ENCODE measurements at regions not wholly inside any gene's neighbourhood (a gene's known extent, or its start where the extent isn't known, plus 50 kb on each side); places are given as distances from the start of the nearest gene placed in this dataset.

DNA sequence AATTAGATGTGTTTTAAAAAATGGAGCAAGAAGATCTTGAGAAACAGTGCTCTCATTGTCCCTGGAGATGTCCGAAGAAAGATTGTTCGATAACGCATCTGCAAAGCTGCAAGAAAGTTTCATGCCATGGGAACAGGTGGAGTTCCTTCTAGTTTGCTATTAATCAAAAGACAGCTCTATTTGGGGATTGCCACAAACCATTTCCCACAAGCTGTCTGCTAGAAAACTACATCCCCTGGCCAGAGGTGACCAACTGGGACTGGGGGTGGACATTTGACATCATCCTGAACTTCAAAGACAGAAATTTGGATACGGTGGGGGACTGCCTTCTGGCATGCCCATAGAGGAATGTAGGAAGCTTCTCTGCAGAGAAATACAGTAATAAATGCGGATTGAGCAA, 50.8 kb upstream of the OSMR start:
- Histone ChIP-seq H3K4me2 (no peak overlapping the region), H3K79me2 (ENCODE audit: insufficient read depth) (no peaks in the 10 kb centered on the region), H3F3A (replicated peaks; ENCODE audit: insufficient read depth) (no peaks in the 10 kb centered on the region), H3K9ac (no peak overlapping the region), H3K4me1 (ENCODE audit: control insufficient read depth in 1 of 2, insufficient read depth in 2 of 2, low read depth in 1 of 2, low read length in 1 of 2) (no peaks in the 10 kb centered on the region; a peak in 1 of 4 replicates), H3K36me3 (replicated peaks in 1 of 2; ENCODE audit: control insufficient read depth in 1 of 2, insufficient read depth in 2 of 2, low read length in 1 of 2) (no peaks in the 10 kb centered on the region), H3K9me3 (no peaks in the 10 kb centered on the region), H2AFZ (ENCODE audit: low read depth) (no peak overlapping the region), H3K9me2 (no peaks in the 10 kb centered on the region), H3K4me3 (ENCODE audit: low read depth in 2 of 2, low read length in 1 of 2) (no peak overlapping the region), H4K20me1 (ENCODE audit: insufficient read depth) (no peaks in the 10 kb centered on the region), H3K27ac (ENCODE audit: low read depth in 2 of 2, low read length in 1 of 2) (no peak overlapping the region), H3K27me3 (ENCODE audit: insufficient read depth) (no peaks in the 10 kb centered on the region)
- ChIA-PET POLR2A (no interaction called here), CTCF (interaction anchor here (1.2 to 3.5 kb wide), 4 partner anchors 9 to 353 kb away, joined by 3 to 21 read pairs (median 8); no protein-coding TSS in a partner anchor)
- WGBS (ENCODE audit: low lambda C conversion rate), result 88% methylated on average over 5 of the region's 5 CpGs
- no peak for DNase-seq
- no peak for TF ChIP-seq GATA2 (CRISPR knock-in tag; IDR thresholded peaks at IDR 0.05)
- TF ChIP-seq MXI1 (IDR thresholded peaks at IDR 0.05; ENCODE audit: low read depth, low read length), result no peak
- TF ChIP-seq, protein P1, sequence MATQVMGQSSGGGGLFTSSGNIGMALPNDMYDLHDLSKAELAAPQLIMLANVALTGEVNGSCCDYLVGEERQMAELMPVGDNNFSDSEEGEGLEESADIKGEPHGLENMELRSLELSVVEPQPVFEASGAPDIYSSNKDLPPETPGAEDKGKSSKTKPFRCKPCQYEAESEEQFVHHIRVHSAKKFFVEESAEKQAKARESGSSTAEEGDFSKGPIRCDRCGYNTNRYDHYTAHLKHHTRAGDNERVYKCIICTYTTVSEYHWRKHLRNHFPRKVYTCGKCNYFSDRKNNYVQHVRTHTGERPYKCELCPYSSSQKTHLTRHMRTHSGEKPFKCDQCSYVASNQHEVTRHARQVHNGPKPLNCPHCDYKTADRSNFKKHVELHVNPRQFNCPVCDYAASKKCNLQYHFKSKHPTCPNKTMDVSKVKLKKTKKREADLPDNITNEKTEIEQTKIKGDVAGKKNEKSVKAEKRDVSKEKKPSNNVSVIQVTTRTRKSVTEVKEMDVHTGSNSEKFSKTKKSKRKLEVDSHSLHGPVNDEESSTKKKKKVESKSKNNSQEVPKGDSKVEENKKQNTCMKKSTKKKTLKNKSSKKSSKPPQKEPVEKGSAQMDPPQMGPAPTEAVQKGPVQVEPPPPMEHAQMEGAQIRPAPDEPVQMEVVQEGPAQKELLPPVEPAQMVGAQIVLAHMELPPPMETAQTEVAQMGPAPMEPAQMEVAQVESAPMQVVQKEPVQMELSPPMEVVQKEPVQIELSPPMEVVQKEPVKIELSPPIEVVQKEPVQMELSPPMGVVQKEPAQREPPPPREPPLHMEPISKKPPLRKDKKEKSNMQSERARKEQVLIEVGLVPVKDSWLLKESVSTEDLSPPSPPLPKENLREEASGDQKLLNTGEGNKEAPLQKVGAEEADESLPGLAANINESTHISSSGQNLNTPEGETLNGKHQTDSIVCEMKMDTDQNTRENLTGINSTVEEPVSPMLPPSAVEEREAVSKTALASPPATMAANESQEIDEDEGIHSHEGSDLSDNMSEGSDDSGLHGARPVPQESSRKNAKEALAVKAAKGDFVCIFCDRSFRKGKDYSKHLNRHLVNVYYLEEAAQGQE (IDR thresholded peaks at IDR 0.05; ENCODE audit: low read depth, low read length), result no peak
- no peak for TF ChIP-seq EZH2phosphoT487 (IDR thresholded peaks at IDR 0.05; ENCODE audit: borderline replicate concordance, low read depth)
- TF ChIP-seq, protein P2, sequence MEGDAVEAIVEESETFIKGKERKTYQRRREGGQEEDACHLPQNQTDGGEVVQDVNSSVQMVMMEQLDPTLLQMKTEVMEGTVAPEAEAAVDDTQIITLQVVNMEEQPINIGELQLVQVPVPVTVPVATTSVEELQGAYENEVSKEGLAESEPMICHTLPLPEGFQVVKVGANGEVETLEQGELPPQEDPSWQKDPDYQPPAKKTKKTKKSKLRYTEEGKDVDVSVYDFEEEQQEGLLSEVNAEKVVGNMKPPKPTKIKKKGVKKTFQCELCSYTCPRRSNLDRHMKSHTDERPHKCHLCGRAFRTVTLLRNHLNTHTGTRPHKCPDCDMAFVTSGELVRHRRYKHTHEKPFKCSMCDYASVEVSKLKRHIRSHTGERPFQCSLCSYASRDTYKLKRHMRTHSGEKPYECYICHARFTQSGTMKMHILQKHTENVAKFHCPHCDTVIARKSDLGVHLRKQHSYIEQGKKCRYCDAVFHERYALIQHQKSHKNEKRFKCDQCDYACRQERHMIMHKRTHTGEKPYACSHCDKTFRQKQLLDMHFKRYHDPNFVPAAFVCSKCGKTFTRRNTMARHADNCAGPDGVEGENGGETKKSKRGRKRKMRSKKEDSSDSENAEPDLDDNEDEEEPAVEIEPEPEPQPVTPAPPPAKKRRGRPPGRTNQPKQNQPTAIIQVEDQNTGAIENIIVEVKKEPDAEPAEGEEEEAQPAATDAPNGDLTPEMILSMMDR (IDR thresholded peaks at IDR 0.05), result no peak

DNA sequence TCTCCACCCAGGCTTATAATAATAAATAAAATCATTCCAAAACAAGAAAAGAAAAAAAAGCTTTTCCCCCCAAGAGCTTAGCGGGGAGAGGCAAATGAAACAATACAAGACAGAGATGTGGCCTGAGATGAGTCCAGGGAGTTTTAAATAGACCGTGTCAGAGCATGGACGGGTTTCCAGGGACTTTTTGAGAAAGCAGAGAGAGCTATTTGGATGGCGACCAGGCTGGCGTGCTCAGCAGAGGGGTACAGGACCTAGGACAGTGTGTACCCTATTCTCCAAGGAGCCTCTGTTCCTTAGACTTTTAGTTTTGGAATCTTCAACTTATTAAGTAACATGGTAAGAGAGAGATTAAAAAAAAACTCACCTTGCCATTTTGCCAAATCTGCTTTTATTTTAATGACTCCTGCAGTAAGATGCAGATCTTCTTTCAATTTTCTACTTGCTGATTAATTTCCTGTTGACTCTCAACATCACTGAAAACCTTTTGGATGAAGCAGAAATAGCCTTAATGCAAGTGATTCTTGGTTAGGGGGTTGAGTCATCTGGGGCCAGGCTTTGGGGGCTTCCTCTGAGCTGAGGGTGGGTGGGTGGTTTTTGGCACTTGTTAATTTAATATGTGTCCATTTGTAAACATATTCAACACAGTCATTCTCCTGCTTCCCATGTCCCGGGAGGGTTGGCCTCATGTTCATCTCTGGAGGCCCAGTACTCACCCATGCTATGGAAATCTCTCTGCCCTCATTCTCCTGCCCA, 49.6 kb upstream of the OSMR start:
- peak overlapping the region in 1 of 2 experiments; percentile 20; a peak in 1 of 4 replicates for H3K27ac ChIP-seq (ENCODE audit: low read depth in 2 of 2, low read length in 1 of 2)
- H3K4me1 ChIP-seq (ENCODE audit: control insufficient read depth in 1 of 2, insufficient read depth in 2 of 2, low read depth in 1 of 2, low read length in 1 of 2), result no peaks in the 10 kb centered on the region; a peak in 1 of 4 replicates
- no peaks in the 10 kb centered on the region for H3K36me3 ChIP-seq (replicated peaks in 1 of 2; ENCODE audit: control insufficient read depth in 1 of 2, insufficient read depth in 2 of 2, low read length in 1 of 2)
- no peaks in the 10 kb centered on the region for H3F3A ChIP-seq (replicated peaks; ENCODE audit: insufficient read depth)
- POLR2A ChIA-PET, result no interaction called here
- no peaks in the 10 kb centered on the region for H4K20me1 ChIP-seq (ENCODE audit: insufficient read depth)
- 74% methylated on average over 6 of the region's 6 CpGs for WGBS (ENCODE audit: low lambda C conversion rate)
- H3K9me3 ChIP-seq, result no peaks in the 10 kb centered on the region
- H3K79me2 ChIP-seq (ENCODE audit: insufficient read depth), result no peaks in the 10 kb centered on the region
- H2AFZ ChIP-seq (ENCODE audit: low read depth), result no peak overlapping the region; the same call in 1 of the 2 replicates
- H3K4me2 ChIP-seq, result peak overlapping the region; percentile 5
- no peaks in the 10 kb centered on the region for H3K9me2 ChIP-seq
- no peak overlapping the region for H3K9ac ChIP-seq
- CTCF ChIA-PET, result interaction anchor here (1.1 to 3.5 kb wide), 3 partner anchors 12 to 354 kb away, joined by 3 to 21 read pairs (median 13); no protein-coding TSS in a partner anchor
- no peak for DNase-seq
- H3K27me3 ChIP-seq (ENCODE audit: insufficient read depth), result no peaks in the 10 kb centered on the region
- TF ChIP-seq POLR2AphosphoS5 (IDR thresholded peaks at IDR 0.05; ENCODE audit: low read depth, low read length) (no peak), JUND (IDR thresholded peaks at IDR 0.05) (no peak), YY1 (IDR thresholded peaks at IDR 0.05; ENCODE audit: low read depth) (no peak), FOSL2 (IDR thresholded peaks at IDR 0.05; ENCODE audit: borderline replicate concordance, low read depth) (0 out of 2 replicates have a peak, but pooled peaks have one; percentile 29), USF2 (IDR thresholded peaks at IDR 0.05; ENCODE audit: borderline replicate concordance, low read depth, low read length) (no peak)
- TF ChIP-seq, protein P1 (IDR thresholded peaks at IDR 0.05; ENCODE audit: low read depth, low read length), result no peak
- no peak overlapping the region for H3K4me3 ChIP-seq (ENCODE audit: low read depth in 2 of 2, low read length in 1 of 2)

Measured in SK-N-SH (cell line).